ENCODE measurements at regions not wholly inside any gene's neighbourhood (a gene's known extent, or its start where the extent isn't known, plus 50 kb on each side); places are given as distances from the start of the nearest gene placed in this dataset.

DNA sequence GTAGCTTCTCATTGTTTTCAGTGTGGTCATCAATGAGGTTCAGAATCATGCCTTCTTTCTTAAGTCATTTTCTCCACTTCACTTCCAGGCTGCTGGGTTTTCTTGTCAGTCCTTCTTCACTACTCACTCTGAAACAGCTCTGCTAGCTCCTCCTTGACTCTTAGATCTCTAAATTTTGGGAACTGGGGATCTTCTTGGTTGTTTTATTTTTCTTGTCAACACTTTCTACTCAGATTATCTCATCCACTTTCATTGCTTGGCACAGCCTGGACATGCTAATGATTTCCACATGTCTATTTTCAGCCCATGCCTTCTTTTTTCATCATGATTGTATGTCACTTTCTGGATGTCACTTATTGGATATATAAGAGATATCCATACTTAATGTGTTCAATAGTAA, 517.8 kb upstream of the DSEL start:
- intact Hi-C loops (cut with DNase I; ENCODE audit: low total_unique reads) (no loop called here), in situ Hi-C loops (cut with MboI; ENCODE audit: low pct_ligation_motif_present in 1 of 4, low pct_unique_long_range_greater_than_20kb in 1 of 4, low sequenced_read_pairs in 3 of 4) (no loop called here)
- Histone ChIP-seq H3K27me3 (no peaks in the 10 kb centered on the region), H3K4me3 (no peak overlapping the region), H3K36me3 (no peaks in the 10 kb centered on the region), H3K27ac (no peak overlapping the region), H3K4me1 (peaks cover 0 to 2% (median 0%) of the 10 kb centered on the region in 4 donors), H3K9me3 (no peaks in the 10 kb centered on the region)
- no peak for DNase-seq
- no peak for TF ChIP-seq EP300 (IDR thresholded peaks at IDR 0.05; ENCODE audit: low read depth)
- no peak for TF ChIP-seq POLR2A (IDR thresholded peaks at IDR 0.05)
- no peak for TF ChIP-seq POLR2AphosphoS5 (IDR thresholded peaks at IDR 0.05)
- TF ChIP-seq, protein P1, sequence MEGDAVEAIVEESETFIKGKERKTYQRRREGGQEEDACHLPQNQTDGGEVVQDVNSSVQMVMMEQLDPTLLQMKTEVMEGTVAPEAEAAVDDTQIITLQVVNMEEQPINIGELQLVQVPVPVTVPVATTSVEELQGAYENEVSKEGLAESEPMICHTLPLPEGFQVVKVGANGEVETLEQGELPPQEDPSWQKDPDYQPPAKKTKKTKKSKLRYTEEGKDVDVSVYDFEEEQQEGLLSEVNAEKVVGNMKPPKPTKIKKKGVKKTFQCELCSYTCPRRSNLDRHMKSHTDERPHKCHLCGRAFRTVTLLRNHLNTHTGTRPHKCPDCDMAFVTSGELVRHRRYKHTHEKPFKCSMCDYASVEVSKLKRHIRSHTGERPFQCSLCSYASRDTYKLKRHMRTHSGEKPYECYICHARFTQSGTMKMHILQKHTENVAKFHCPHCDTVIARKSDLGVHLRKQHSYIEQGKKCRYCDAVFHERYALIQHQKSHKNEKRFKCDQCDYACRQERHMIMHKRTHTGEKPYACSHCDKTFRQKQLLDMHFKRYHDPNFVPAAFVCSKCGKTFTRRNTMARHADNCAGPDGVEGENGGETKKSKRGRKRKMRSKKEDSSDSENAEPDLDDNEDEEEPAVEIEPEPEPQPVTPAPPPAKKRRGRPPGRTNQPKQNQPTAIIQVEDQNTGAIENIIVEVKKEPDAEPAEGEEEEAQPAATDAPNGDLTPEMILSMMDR (IDR thresholded peaks at IDR 0.05): no peak

DNA sequence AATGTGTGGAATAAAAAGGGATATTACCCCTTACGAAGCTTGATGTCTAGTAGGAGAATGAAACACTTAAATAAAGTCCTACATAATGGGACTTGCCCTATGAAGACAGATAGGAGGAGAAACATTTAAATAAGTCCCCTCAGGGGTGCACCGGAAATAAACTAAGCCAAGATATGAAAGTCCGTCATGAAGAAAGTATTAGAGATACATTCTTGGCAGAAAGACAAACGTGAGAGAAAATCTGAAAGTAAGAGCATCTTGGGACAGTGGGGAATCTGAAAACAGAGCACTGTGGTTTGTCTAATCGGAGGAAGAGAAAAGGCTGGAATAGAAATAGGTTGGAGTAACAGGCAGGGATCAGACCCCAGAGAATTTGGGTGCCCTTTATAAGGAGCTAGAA, 516.9 kb upstream of the DSEL start:
- H3K4me1 ChIP-seq: peaks cover 0 to 2% (median 0%) of the 10 kb centered on the region in 4 donors
- TF ChIP-seq, protein P1 (IDR thresholded peaks at IDR 0.05): no peak
- no peak for TF ChIP-seq POLR2AphosphoS5 (IDR thresholded peaks at IDR 0.05)
- no peak for TF ChIP-seq POLR2A (IDR thresholded peaks at IDR 0.05)
- no peak for TF ChIP-seq EP300 (IDR thresholded peaks at IDR 0.05; ENCODE audit: low read depth)
- DNase-seq: no peak
- H3K36me3 ChIP-seq: no peaks in the 10 kb centered on the region
- intact Hi-C loops (cut with DNase I; ENCODE audit: low total_unique reads) (no loop called here), in situ Hi-C loops (cut with MboI; ENCODE audit: low pct_ligation_motif_present in 1 of 4, low pct_unique_long_range_greater_than_20kb in 1 of 4, low sequenced_read_pairs in 3 of 4) (no loop called here)
- H3K9me3 ChIP-seq: no peaks in the 10 kb centered on the region
- no peaks in the 10 kb centered on the region for H3K27me3 ChIP-seq
- H3K4me3 ChIP-seq: no peak overlapping the region
- WGBS, 2 donors (ENCODE audit: low coverage in 1 of 2): 65 to 66% methylated on average over 4 of the region's 5 CpGs
- H3K27ac ChIP-seq: no peak overlapping the region

DNA sequence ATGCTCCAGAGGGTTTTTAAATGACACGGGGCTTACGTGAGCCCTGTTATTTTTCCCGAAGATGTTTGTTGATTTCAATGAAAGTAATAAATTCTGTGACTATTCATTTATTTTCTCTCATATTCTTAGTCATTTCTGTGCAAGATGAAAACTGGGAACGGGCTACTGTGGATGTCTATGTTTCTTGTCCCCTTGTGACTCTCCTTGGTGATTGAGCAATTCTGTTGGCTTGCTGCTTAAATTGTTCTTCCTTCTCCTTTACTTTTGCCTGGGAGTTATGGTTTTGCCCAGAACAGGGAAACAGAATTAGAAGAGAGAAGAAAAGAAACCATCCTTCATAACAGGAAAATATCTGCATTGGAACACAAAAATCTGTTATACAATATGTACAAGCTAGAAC, 508.2 kb upstream of the DSEL start:
- Histone ChIP-seq H3K9me3 (no peaks in the 10 kb centered on the region), H3K4me3 (no peak overlapping the region), H3K27ac (no peak overlapping the region), H3K36me3 (no peaks in the 10 kb centered on the region), H3K4me1 (no peaks in the 10 kb centered on the region), H3K27me3 (no peaks in the 10 kb centered on the region)
- TF ChIP-seq POLR2AphosphoS5 (IDR thresholded peaks at IDR 0.05) (no peak), EP300 (IDR thresholded peaks at IDR 0.05; ENCODE audit: low read depth) (no peak), POLR2A (IDR thresholded peaks at IDR 0.05) (no peak)
- TF ChIP-seq, protein P1 (IDR thresholded peaks at IDR 0.05): no peak
- intact Hi-C loops (cut with DNase I; ENCODE audit: low total_unique reads) (no loop called here), in situ Hi-C loops (cut with MboI; ENCODE audit: low pct_ligation_motif_present in 1 of 4, low pct_unique_long_range_greater_than_20kb in 1 of 4, low sequenced_read_pairs in 3 of 4) (no loop called here)
- WGBS, 2 donors (ENCODE audit: low coverage in 1 of 2): 68 to 70% methylated on average over 4 of the region's 4 CpGs
- DNase-seq: no peak

DNA sequence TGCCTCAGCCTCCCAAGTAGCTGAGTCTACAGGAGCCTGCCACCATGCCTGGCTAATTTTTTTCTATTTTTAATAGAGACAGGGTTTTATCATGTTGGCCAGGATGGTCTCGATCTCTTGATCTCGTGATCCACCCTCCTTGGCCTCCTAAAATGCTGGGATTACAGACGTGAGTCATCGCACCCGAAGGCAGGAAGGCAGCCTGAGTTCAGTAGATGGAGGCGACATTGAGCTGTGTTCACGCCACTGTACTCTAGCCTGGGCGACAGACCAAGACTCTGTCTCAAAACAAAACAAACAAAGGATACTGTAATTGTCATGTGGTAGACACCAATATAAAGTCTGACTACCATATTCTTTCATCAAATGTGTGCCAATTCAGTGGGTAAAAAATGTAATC, 500.9 kb upstream of the DSEL start:
- intact Hi-C loops (cut with DNase I; ENCODE audit: low total_unique reads): no loop called here
- no peak for TF ChIP-seq POLR2A (IDR thresholded peaks at IDR 0.05)
- no peak for DNase-seq
- 77 to 80% methylated on average over 3 to 8 of the region's 8 CpGs for WGBS, 2 donors (ENCODE audit: low coverage in 1 of 2)
- Histone ChIP-seq H3K9me3 (no peaks in the 10 kb centered on the region), H3K27ac (no peak overlapping the region), H3K27me3 (no peaks in the 10 kb centered on the region), H3K36me3 (no peaks in the 10 kb centered on the region), H3K4me1 (no peaks in the 10 kb centered on the region), H3K4me3 (no peak overlapping the region)
- in situ Hi-C loops (cut with MboI; ENCODE audit: low pct_ligation_motif_present in 1 of 4, low pct_unique_long_range_greater_than_20kb in 1 of 4, low sequenced_read_pairs in 3 of 4): no loop called here

DNA sequence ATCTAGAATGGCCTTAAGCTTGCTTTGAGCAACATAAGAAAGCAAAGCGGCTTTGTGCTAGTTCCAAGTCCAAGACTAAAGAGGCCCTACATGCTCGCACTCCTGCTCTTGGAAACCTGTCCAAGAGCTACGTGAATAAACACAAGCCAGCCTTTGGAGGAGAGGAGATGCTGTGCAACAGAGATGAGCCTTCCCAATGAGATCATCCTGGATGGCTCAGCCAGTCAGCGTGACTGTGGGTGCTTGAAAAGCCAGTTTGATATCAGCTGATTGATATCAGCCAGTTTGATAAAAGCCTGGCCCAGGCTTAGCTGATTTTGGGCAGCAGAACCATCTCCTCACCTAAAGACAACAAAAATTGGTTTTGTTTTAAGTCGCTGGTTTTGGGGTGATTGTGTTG, 481.0 kb upstream of the DSEL start:
- no peak for TF ChIP-seq POLR2A (IDR thresholded peaks at IDR 0.05)
- no peak for TF ChIP-seq POLR2AphosphoS5 (IDR thresholded peaks at IDR 0.05)
- TF ChIP-seq, protein P1 (IDR thresholded peaks at IDR 0.05): no peak
- TF ChIP-seq EP300 (IDR thresholded peaks at IDR 0.05; ENCODE audit: low read depth): no peak
- H3K36me3 ChIP-seq: no peaks in the 10 kb centered on the region
- in situ Hi-C loops (cut with MboI; ENCODE audit: low pct_ligation_motif_present in 1 of 4, low pct_unique_long_range_greater_than_20kb in 1 of 4, low sequenced_read_pairs in 3 of 4) (no loop called here), intact Hi-C loops (cut with DNase I; ENCODE audit: low total_unique reads) (no loop called here)
- no peaks in the 10 kb centered on the region for H3K9me3 ChIP-seq
- WGBS, 2 donors (ENCODE audit: low coverage in 1 of 2): 61 to 93% methylated on average over 3 to 5 of the region's 5 CpGs
- no peak for DNase-seq
- H3K4me3 ChIP-seq: no peak overlapping the region
- no peaks in the 10 kb centered on the region for H3K27me3 ChIP-seq
- H3K27ac ChIP-seq: no peak overlapping the region
- no peaks in the 10 kb centered on the region for H3K4me1 ChIP-seq
